ENCODE measurements at regions not wholly inside any gene's neighbourhood (a gene's known extent, or its start where the extent isn't known, plus 50 kb on each side); places are given as distances from the start of the nearest gene placed in this dataset.
"Not testable (repeated sequence)": the region's sequence is repeated elsewhere in the genome, so short reads cannot be mapped to it uniquely, and the experiment has no call there.

GRCh38 chr2:11923935-11924334 lies 177.5 kb downstream of the LPIN1 start:
- no peak for DNase-seq

GRCh38 chr2:11925295-11926066 lies 179.0 kb downstream of the LPIN1 start:
- no peak for DNase-seq

DNA sequence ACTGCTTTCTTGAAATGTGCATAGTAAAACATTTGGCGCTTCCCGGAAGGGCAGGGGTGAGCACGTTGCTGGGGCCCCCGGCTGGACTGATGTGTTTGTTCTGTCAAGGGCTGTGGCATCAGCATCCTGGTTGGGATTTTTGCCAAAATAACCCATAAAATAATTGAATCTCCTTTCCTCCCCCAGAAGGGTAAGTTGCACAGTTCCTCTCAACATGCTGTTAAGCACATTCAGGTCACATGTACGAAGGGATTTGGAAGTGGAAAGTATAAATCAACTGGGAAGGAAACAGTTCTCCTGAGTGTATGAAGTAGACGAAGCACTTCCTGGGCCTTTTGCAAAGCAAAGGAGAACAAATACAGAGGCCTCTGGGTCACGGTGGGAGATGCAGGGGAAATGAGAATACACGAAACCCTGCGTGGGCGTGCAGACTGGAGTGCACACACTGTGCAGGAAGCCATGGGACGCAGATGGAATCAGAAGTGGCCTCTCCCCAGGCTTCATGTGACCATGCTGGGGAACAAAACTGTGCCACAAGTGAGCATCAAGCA lies 183.9 kb downstream of the LPIN1 start:
- DNase-seq, result no peak

DNA sequence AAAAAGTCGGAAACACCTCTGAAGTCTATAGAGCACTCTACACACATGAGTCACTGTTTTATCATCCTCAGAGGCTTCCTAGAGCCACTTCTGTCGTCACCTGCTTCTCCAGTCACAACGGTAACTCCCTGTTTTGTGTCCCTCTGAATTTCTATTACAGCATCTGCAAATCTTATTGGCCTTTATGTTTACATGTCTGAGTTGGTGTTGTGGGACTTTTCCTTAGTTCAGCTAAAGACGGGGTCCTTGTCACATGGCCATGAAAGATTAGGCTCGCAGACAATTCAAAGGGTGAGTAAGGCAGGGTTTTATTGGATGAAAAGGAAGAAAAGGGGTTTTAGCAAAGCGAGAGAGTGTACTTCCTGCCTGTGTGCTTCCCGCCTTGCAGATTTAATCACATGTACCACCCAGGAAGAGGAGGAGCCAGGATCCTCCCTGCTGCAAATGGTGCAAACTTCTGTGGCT lies 185.6 kb downstream of the LPIN1 start:
- no peak for DNase-seq

DNA sequence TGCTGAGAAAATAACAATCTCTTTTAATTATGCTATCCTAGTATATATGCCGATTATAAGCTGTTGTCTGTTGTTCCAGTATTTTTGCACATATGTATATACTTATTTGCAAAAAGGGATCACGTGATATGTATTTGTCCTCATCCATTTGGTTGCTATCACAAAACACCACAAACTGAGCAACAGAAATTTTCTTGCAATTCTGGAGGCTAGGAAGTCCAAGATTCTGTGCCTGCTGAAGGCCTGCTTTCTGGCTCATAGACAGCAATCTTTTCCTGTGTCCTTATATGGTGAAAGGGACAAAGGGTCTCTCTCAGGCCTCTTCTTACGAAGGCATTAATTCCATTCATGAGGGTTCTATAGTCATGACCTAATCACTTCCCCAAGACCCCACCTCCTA lies 186.5 kb downstream of the LPIN1 start:
- no peak for DNase-seq

DNA sequence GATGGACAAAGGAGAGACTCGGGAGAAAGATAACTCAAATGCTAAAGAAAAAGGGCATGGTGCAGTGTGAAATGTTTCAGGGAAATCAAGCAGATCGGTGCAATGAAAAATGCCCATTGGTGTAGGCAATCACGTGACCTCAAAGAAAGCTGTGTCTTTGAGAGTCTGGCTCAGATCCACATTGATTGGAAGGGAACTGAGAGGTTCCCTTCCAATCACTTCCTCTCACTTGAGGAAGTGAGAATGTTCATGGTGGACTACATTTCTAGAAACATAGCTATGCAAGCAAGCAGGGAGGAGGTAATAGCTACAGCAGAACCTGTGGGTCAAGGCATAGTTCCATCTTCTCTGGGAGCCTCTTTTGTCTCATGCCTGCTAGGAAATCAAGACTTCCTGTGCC lies 187.4 kb downstream of the LPIN1 start:
- DNase-seq, result no peak

DNA sequence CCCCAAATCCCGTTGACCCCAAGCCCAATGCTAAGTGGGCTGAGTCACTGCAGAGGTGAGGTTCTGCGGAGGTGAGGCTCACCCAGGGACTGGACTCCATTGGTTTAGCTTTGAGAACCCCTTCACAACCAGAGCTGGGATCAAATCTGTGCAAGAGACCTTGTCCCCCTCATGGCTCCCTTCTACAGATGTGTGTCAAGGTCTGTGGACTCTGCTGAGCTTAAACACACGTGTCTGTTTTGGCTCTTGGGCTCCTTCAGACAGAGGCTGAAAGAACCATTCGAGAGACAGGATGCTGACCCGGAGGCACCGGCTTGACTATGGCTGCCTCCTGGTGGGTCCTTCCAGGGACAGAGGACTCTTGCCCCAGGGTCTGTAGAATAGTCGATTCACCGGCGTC lies 190.3 kb downstream of the LPIN1 start:
- no peak for DNase-seq

DNA sequence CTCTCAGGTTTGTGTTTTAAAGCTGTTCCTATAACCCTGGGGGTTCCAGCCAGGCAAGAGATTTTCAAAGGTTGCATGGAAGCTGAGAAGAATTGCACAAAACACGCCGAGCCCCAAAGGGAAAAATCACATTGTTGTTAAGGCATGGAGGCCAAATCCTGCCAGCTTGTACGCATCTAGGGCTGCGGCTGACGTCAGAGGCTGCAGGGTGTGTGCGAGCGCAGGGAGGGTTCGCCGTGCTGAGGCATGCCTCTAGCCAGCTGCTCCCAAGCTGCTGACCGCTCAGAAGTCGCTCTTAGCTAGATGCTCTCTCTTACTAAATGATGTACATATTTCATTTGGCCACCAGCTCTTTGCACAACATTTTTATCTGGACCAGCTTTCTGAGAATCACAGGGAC lies 191.8 kb downstream of the LPIN1 start:
- DNase-seq, result no peak

- DNase-seq, result no peak
Measured at GRCh38 chr2:11939523-11939922, 193.1 kb downstream of the LPIN1 start.

DNA sequence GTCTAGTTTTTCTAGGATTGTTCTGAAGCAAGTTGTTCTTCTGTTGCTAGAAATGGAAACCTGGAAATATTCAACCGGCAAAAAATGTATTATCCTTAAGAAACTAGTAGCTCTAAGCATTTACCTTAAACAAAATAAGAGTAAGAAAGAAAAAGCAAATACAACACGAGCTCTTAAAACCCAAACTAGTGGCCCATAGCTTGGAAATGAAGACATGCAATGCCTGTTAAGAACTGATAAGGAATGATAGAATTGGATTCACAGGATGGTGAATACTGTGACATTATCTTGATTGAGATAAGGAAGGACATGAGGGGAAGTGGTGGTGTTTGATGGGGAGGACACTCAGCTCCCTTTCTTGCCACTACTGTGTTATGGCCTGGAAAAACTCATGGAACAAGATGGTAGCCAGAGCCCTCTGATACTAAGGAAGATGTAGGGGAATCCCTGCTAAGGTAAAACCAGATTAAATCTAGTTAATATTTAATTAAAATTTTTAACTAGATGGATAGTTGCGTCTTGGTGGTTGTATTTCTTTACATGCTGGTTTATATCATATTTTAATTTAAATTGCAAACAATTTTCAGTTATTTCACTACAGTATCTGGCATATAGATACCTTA lies 193.8 kb downstream of the LPIN1 start:
- no peak for DNase-seq

DNA sequence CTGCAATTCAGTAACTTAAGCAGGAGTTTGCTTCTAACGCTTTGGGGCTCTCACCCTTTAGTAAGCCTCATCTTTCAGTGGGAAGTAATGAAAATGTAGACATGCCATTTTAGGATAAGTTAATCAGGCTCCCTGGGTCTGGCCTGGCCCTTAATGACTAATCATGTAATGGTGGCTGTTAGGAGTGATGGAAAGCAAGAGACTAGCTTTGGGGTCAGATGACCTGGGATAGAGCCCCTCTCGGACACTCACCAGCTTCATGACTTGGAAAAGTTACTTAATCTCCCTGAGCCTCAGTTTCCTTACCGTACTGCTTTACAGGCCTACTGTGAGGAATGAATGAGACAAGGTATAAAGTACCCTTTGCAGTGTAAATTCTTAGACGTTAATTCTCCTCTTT lies 194.4 kb downstream of the LPIN1 start:
- DNase-seq, result no peak

DNA sequence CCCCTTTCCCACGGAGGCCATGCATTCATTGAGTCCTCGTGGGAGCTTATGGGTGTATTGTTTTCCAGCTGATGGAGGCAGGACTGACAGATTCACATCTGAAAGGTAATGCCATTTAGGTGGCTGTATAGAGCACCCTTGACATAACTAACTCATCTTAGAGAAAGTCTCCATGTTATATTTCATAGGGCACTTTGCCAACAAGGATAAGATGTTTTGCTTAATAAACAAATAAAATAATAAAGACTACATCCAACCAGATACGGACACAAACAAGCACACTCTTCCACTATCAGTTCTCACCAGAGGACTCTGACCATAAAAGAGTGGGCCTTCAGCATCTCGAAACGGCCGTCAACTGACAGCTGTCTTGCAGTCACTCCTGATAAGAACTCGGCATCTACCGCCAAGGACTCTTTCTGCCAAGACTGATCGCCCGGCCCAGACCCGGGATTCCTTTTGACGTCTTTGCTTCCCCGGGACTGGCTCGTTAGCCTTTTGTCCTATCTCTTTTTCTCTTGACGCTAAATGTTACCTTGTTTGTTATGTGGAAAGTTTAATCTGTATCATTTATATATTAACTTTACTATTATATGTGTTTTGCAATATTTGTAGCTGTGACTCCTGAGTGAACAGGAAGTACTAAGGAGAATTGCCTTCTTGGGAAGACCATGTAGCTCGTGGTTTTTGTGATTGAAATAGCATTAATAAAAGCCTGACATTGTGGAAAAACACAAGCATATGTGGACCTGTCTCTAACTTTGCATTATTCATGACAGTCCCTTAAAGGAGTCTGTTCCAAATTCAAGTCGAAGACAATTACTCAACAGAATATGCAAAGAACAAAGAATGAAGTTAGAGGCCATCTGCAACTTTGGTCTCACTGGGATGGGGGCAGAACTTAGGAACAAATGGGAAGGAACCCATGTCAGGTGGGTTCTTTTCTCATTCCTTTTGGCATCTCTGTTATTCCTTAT lies 195.1 kb downstream of the LPIN1 start:
- no peak for DNase-seq

DNA sequence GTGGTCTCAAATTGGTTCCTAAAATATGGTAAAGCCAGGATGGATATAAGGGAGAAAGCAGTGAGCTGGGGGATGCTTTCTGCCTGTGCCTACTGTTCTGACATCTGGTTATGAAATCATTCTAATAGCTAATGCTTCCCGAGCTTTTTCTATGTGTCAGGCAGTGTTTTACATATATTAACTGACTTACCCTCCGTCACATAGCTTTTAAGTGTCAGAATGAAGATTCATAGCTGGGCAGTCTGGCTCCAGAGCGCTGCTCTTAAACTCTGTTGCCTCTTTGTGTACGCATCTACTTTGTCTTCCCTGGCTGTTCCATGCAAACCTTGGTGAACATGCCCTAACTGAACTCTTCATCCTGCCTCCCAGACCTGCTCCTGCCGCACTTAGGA lies 195.7 kb downstream of the LPIN1 start:
- DNase-seq, result no peak

DNA sequence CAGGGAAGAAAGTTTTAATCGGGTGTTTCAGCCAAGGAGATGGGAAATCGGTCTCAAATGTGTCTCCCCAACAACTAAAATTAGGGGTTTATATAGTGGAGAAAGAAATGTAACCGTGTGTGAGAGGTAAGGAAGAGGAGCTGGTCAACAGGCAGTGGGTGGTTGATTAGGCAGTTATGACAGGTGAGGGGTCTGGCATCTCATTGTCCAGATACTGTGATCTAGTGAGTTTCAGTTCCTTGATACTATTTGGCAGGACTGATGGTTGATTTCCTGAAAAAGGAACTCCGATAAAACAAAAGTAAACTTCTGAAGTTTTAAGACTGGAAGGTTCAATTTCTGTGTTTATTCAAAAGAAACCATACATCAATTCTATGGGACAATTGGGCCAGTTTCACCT lies 197.9 kb downstream of the LPIN1 start:
- DNase-seq, result no peak

DNA sequence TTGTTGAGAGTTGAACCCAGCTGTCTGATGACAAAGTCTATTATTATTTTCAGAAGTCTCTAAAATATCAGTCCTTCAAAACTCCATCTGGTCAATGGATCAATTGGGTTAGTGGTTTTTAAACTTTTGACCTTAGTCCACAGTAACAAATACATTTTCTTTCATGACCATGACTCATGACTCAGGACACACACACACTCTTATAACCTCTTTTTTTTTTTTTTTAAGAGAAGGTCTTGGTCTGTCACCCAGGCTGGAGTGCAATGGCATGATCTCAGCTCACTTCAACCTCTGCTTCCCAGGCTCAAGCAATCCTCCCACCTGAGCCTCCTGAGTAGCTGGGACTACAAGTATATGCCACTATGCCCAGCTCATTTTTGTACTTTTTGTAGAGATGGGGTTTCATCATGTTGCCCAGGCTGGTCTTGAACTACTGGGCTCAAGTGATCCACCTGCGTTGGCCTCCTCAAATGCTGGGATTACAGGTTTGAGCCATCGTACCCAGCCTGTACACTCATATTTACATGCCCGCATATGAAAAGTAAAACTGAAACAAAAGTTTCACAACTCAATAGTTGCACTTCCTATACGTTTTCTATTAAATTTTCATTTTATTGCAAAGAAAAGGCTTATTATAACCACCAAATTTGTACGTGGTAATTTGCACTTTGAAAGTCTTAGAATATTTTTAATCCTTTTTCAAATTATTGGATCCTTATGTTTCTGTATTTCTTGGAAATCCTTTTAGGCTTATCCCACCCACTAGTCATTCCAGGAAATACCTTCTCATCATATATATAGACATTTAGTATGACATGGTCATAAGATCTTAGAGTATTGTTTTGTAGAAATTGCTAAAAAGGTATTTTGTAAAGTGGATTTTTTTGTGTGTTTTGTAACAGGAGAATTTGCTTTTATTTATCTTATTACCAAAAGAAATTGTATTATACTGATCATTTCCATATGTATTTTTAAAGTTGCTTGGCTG lies 199.0 kb downstream of the LPIN1 start:
- DNase-seq, result no peak

- no peak for DNase-seq
Measured at GRCh38 chr2:11947956-11948355, 201.5 kb downstream of the LPIN1 start.

- DNase-seq, result no peak
Measured at GRCh38 chr2:11949732-11950523, 203.5 kb downstream of the LPIN1 start.

DNA sequence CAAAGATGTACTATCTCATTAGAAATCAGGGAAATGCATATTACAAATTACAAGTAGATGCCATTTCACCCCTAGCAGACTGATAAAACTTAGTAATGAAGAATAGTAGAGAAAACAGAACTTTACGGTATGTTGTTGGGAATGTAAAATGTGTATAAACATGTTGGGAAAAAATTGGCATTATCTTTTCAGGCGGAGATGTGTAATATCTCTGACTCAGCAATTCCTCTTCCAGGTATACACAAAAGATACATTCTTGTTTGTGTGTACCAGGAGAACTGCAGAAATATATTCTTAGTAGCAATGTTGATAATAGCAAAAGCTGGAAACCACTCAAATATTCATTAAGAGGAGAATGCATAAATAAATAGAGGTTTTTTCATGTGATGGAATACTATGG lies 204.5 kb downstream of the LPIN1 start:
- no peak for DNase-seq

- not testable (repeated sequence) for DNase-seq
Measured at GRCh38 chr2:11951492-11951891, 205.1 kb downstream of the LPIN1 start.

GRCh38 chr2:11953258-11953657 lies 206.8 kb downstream of the LPIN1 start:
- no peak for DNase-seq

DNA sequence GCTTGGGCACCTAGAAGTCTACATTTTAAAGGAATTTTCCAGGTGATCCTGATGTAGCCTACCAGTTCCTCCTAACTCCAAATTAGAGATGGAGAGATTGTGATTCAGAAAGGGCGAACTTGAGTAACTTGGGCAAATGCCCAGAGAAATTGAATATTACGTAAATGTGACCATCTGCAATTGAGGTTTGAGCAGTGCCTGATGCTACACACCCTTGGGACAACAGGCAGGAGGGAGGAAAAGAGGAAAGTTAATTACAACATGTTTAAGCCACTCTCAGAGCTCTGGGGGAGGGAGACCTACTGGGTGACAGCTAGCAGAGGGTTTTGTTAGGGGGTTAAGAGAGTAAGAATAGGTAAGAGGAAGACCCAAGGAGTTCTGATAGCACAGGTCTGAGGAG lies 208.9 kb downstream of the LPIN1 start:
- DNase-seq, result no peak

Data from effector CD8-positive, alpha-beta T cell (primary cell).